Thoracic aorta (tissue), 2 donors: ENCODE measurements at regions not wholly inside any gene's neighbourhood (a gene's known extent, or its start where the extent isn't known, plus 50 kb on each side); places are given as distances from the start of the nearest gene placed in this dataset.

ENCODE experiments used
- ATAC-seq: fragments of 150-250 bp; one replicate; pipeline ENCODE4 v1.8.0; 2017; ENCODE audit warnings: low read depth; ENCODE audit not compliant: insufficient number of reproducible peaks, low FRiP score
- DNase-seq: peaks from one replicate; pipeline ENCODE4 v3.0.0-alpha.2; 2020; ENCODE audit warnings: low spot score
- H3K27ac ChIP-seq, 2 donors: fragments of 200-600 bp; sonication (generic); 1 replicate in 1 of 2; 2 replicates in 1 of 2; pipeline ENCODE4 v1.5.1; 2016; ENCODE audit warnings: mild to moderate bottlenecking in 2 of 2, moderate library complexity in 2 of 2
- H3K27me3 ChIP-seq: fragments of 200-600 bp; sonication (generic); replicated peaks from 2 replicates; pipeline ENCODE4 v1.6.0; 2016; ENCODE audit warnings: mild to moderate bottlenecking; ENCODE audit not compliant: insufficient read depth
- H3K36me3 ChIP-seq: fragments of 200-600 bp; sonication (generic); one replicate; pipeline ENCODE4 v1.5.1; 2016
- H3K4me1 ChIP-seq, 2 donors: fragments of 200-600 bp; sonication (generic); 1 replicate in 1 of 2; 2 replicates in 1 of 2; pipeline versions ENCODE4 v1.5.1 to v1.6.0; 2016; ENCODE audit warnings: low read depth in 2 of 2, mild to moderate bottlenecking in 1 of 2; ENCODE audit not compliant: control insufficient read depth in 1 of 2
- H3K4me3 ChIP-seq: fragments of 200-600 bp; sonication (generic); 2 replicates; pipeline ENCODE4 v1.5.1; 2016; ENCODE audit warnings: mild to moderate bottlenecking
- H3K9me3 ChIP-seq: fragments of 200-600 bp; sonication (generic); 2 replicates; pipeline ENCODE4 v1.5.1; 2016
- TF ChIP-seq, protein P1 (sequence below): fragments of 200-600 bp; sonication (generic); IDR thresholded peaks from one replicate; pipeline ENCODE4 v1.5.1; 2019; ENCODE audit warnings: antibody characterized with exemption

DNA sequence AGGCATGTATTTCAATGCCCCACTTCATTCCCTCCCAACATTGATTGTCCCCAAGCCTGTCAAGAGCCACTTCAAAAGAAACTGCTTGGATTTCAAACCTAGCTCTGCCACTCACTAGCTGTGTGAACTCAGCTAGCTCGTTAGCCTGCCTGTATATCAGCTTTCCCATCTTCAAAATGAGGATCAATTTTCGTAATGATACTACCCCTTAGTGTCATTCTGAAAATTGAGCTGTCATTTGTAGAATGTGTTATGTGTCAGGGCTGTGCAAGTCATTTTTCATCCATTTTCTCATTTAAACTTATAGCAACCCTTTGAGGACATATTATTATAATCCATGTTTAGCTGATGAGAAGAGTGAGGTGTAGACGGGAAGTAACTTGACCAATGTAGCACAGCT is 88.6 kb downstream of the TRIM42 start:
- H3K9me3 ChIP-seq: no peaks in the 10 kb centered on the region
- no peak overlapping the region for H3K4me3 ChIP-seq
- H3K4me1 ChIP-seq: no peaks in the 10 kb centered on the region
- TF ChIP-seq, protein P1, sequence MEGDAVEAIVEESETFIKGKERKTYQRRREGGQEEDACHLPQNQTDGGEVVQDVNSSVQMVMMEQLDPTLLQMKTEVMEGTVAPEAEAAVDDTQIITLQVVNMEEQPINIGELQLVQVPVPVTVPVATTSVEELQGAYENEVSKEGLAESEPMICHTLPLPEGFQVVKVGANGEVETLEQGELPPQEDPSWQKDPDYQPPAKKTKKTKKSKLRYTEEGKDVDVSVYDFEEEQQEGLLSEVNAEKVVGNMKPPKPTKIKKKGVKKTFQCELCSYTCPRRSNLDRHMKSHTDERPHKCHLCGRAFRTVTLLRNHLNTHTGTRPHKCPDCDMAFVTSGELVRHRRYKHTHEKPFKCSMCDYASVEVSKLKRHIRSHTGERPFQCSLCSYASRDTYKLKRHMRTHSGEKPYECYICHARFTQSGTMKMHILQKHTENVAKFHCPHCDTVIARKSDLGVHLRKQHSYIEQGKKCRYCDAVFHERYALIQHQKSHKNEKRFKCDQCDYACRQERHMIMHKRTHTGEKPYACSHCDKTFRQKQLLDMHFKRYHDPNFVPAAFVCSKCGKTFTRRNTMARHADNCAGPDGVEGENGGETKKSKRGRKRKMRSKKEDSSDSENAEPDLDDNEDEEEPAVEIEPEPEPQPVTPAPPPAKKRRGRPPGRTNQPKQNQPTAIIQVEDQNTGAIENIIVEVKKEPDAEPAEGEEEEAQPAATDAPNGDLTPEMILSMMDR: no peak
- no peaks in the 10 kb centered on the region for H3K36me3 ChIP-seq
- no peak overlapping the region for H3K27ac ChIP-seq
- DNase-seq (no peak), ATAC-seq (no peak)
- no peaks in the 10 kb centered on the region for H3K27me3 ChIP-seq

DNA sequence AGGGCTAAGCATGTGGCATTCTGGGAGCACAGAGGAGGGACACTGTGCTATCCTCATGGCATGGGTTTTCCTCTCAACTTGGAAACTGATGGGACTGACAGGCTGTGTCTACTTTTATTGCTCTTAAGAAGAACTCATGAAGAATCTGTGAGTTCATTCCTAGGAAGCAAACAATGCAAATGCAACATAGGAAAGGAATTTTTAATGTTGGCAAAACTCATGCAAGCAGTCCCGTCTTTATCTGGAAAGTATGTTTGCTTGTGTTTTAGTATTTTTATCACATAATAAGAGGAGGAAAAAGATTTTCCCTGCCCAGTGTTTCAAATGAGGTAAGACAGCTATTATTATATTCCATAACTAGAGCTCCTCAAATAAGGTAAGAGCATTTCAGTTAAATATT is 89.7 kb downstream of the TRIM42 start:
- Histone ChIP-seq H3K27ac (no peak overlapping the region), H3K4me1 (no peaks in the 10 kb centered on the region), H3K27me3 (no peaks in the 10 kb centered on the region), H3K4me3 (no peak overlapping the region), H3K9me3 (no peaks in the 10 kb centered on the region), H3K36me3 (no peaks in the 10 kb centered on the region)
- DNase-seq: no peak
- no peak for ATAC-seq
- TF ChIP-seq, protein P1: no peak

DNA sequence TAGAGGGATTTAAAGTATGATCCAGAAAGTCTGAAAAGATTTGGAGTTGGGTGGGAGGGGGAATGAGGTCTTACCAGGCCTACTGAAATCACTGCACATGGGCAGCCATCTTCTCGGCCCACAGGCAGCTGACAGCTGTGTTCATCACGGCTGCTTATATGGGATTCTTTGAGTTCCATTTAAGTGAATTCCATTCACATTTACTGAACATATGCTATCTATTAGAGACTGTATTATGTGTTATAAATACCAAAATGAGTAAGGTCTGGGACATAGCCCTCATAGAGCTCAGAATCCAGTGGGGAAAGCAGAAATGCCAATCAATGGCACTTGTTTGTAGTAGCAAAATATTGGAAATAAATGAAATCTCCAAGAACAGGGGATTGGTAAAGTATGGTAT is 91.1 kb downstream of the TRIM42 start:
- Histone ChIP-seq H3K27me3 (no peaks in the 10 kb centered on the region), H3K4me1 (no peaks in the 10 kb centered on the region)

DNA sequence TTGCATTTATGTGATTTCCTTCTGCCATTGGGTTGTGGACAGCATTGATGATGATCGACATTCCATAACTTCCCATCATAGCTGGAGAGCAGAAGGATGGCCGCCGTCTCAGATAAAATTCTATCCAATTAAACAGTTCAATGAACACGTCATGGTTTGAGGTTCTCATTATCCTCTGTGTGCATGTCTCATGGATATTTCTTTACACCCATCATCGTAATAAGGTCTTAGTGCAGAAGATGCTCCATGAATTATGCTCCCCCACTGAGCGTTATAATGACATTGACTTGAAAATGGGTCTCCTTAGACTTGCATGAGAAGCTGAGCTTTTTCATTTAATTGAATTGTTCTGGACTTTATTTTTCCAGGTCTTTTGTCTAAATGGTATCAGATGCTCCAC is 92.1 kb downstream of the TRIM42 start:
- DNase-seq: no peak
- no peaks in the 10 kb centered on the region for H3K36me3 ChIP-seq
- no peak overlapping the region for H3K4me3 ChIP-seq
- H3K4me1 ChIP-seq: no peaks in the 10 kb centered on the region
- H3K27ac ChIP-seq: no peak overlapping the region
- TF ChIP-seq, protein P1: no peak
- H3K27me3 ChIP-seq: no peaks in the 10 kb centered on the region
- H3K9me3 ChIP-seq: no peaks in the 10 kb centered on the region
- ATAC-seq: no peak

More for the DNA sequence above, 91.1 kb downstream of the TRIM42 start:
- DNase-seq (no peak), ATAC-seq (no peak)
- TF ChIP-seq, protein P1: no peak
- Histone ChIP-seq H3K4me3 (no peak overlapping the region), H3K9me3 (no peaks in the 10 kb centered on the region), H3K27ac (no peak overlapping the region), H3K36me3 (no peaks in the 10 kb centered on the region)

DNA sequence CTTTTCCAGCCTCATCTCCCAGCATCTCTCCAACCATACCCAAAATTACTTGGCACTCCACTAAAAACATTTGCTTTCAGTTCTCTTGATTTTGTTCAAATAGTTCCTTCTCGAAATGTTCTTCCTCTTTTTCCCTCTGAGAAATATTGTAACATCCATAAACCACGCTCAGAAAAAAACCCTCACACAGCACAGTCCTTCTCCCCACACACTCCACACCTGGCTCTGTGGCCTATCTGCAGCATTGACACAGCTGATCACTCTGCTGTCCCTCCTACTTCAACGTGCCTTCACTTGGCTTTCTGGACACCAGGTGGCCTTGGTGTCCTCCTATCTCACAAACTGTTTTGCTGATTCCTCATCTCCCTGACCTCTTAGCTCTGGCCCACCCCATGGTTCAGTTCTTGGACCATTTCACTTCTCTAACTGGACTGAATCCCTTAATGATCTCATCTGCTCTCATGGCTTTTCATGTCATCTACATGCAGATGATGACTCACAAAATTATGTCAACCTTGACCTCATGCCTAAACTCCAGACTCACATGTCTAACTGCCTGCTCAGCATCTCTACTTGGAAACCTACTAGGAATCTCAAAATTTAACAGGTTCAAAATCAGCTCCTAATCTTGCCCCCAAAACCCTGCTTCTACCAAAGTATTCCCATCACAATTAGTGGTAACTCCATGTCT is 93.3 kb downstream of the TRIM42 start:
- Histone ChIP-seq H3K36me3 (no peaks in the 10 kb centered on the region), H3K4me3 (no peak overlapping the region), H3K9me3 (no peaks in the 10 kb centered on the region), H3K27ac (no peak overlapping the region), H3K4me1 (no peaks in the 10 kb centered on the region), H3K27me3 (no peaks in the 10 kb centered on the region)
- TF ChIP-seq, protein P1: no peak
- ATAC-seq (no peak), DNase-seq (no peak)
